Keratinocyte (primary cell): ENCODE measurements at regions not wholly inside any gene's neighbourhood (a gene's known extent, or its start where the extent isn't known, plus 50 kb on each side); places are given as distances from the start of the nearest gene placed in this dataset.

Experiments used
- DNase-seq: peaks from one replicate; pipeline ENCODE4 v3.0.0-alpha.2; 2011; ENCODE audit warnings: low read depth, missing footprints, low spot score
- FAIRE-seq: peaks from 2 replicates; lab custom pipeline; 2011; peaks lifted over from hg19 to GRCh38; lab: Jason Lieb, UNC
- H2AFZ ChIP-seq: 2 replicates; pipeline ENCODE4 v1.6.0; 2012; ENCODE audit warnings: low read length, control low read depth, inconsistent platforms; ENCODE audit not compliant: control insufficient read depth
- H3K27ac ChIP-seq: 2 replicates; pipeline ENCODE4 v1.5.1; 2011; ENCODE audit warnings: low read length; ENCODE audit not compliant: control insufficient read depth, insufficient read depth
- H3K27me3 ChIP-seq: 3 replicates; pipeline ENCODE4 v1.6.0; 2011; ENCODE audit warnings: low read length; ENCODE audit not compliant: control insufficient read depth, insufficient read depth; ENCODE audit errors: extremely low read depth
- H3K36me3 ChIP-seq, 2 experiments: 2 replicates in 1 of 2; 3 replicates in 1 of 2; pipeline ENCODE4 v1.5.1; 2011; ENCODE audit warnings: low read length in 2 of 2, mild to moderate bottlenecking in 1 of 2; ENCODE audit not compliant: control insufficient read depth in 2 of 2, insufficient read depth in 2 of 2; ENCODE audit errors: extremely low read depth in 1 of 2
- H3K4me1 ChIP-seq: 3 replicates; pipeline ENCODE4 v1.5.1; 2011; ENCODE audit warnings: low read length; ENCODE audit not compliant: control insufficient read depth, insufficient read depth; ENCODE audit errors: extremely low read depth
- H3K4me2 ChIP-seq: 3 replicates; pipeline ENCODE4 v1.6.0; 2011; ENCODE audit warnings: low read depth, low read length; ENCODE audit not compliant: control insufficient read depth, insufficient read depth; ENCODE audit errors: extremely low read depth
- H3K4me3 ChIP-seq, 3 experiments: fragments of 200-600 bp in 1 of 3; sonication (generic) in 1 of 3; 2 replicates in 2 of 3; 3 replicates in 1 of 3; pipeline ENCODE4 v1.5.1; 2011 to 2016; ENCODE audit warnings: low read length in 3 of 3, mild to moderate bottlenecking in 3 of 3, control low read depth in 2 of 3, inconsistent platforms in 1 of 3, low read depth in 1 of 3, mixed read lengths in 1 of 3, mixed run types in 1 of 3, moderate library complexity in 1 of 3; ENCODE audit not compliant: control insufficient read depth in 2 of 3, insufficient read depth in 2 of 3; ENCODE audit errors: extremely low read depth in 1 of 3
- H3K79me2 ChIP-seq: 2 replicates; pipeline ENCODE4 v1.6.0; 2012; ENCODE audit warnings: low read length; ENCODE audit not compliant: control insufficient read depth, insufficient read depth
- H3K9ac ChIP-seq: 3 replicates; pipeline ENCODE4 v1.6.0; 2011; ENCODE audit warnings: low read length; ENCODE audit not compliant: control insufficient read depth, insufficient read depth; ENCODE audit errors: extremely low read depth
- H3K9me1 ChIP-seq: 3 replicates; pipeline ENCODE4 v1.6.0; 2011; ENCODE audit warnings: low read length; ENCODE audit not compliant: control insufficient read depth, insufficient read depth; ENCODE audit errors: extremely low read depth
- H3K9me3 ChIP-seq: 2 replicates; pipeline ENCODE4 v1.5.1; 2012; ENCODE audit warnings: low read depth, low read length; ENCODE audit not compliant: control insufficient read depth
- H4K20me1 ChIP-seq: 3 replicates; pipeline ENCODE4 v1.6.0; 2011; ENCODE audit warnings: low read length; ENCODE audit not compliant: control insufficient read depth, insufficient read depth; ENCODE audit errors: extremely low read depth
- CTCF ChIP-seq, 3 experiments: IDR thresholded peaks in 1 of 3; conservative IDR thresholded peaks in 1 of 3; optimal IDR thresholded peaks in 1 of 3; 2 replicates in 2 of 3; 3 replicates in 1 of 3; pipeline versions ENCODE3 to v1.5.1; 2011; ENCODE audit warnings: low read length in 3 of 3, mild to moderate bottlenecking in 3 of 3, moderate library complexity in 2 of 3, control low read depth in 1 of 3, inconsistent platforms in 1 of 3; ENCODE audit not compliant: insufficient read depth in 2 of 3; ENCODE audit errors: extremely low read depth in 1 of 3
- EZH2 ChIP-seq: IDR thresholded peaks from one replicate; pipeline ENCODE4 v1.6.1; 2012; ENCODE audit warnings: inconsistent platforms, mild to moderate bottlenecking, low read length, moderate library complexity
- dilution Hi-C: fragments of 300-500 bp; cut with MboI; formaldehyde crosslinking; loops from one replicate; pipeline ENCODE4 v1.7.0; 2020; ENCODE audit warnings: low sequenced_read_pairs; ENCODE audit not compliant: extremely low pct_ligation_motif_present

GRCh38 chr4:107279733-107280132, 243.6 kb upstream of the DKK2 start:
- H3K4me1 ChIP-seq = peaks cover 25% of the 10 kb centered on the region
- dilution Hi-C loops = no loop called here
- DNase-seq (no peak), FAIRE-seq (peak; percentile 79)
- H3K4me2 ChIP-seq = peak overlapping the region; percentile 18
- H3K27ac ChIP-seq = no peak overlapping the region
- TF ChIP-seq CTCF (optimal IDR thresholded peaks at IDR 0.05 in 1 of 3, IDR thresholded peaks at IDR 0.05 in 1 of 3, conservative IDR thresholded peaks at IDR 0.05 in 1 of 3; ENCODE audit: extremely low read depth in 1 of 3, insufficient read depth in 2 of 3, low read length in 3 of 3) (no peak), EZH2 (no peak)
- H3K27me3 ChIP-seq = no peaks in the 10 kb centered on the region
- no peaks in the 10 kb centered on the region for H3K79me2 ChIP-seq
- H3K4me3 ChIP-seq = no peak overlapping the region
- no peaks in the 10 kb centered on the region for H3K9me1 ChIP-seq
- no peak overlapping the region for H2AFZ ChIP-seq
- H3K36me3 ChIP-seq = no peaks in the 10 kb centered on the region
- H4K20me1 ChIP-seq = no peaks in the 10 kb centered on the region
- H3K9ac ChIP-seq = no peak overlapping the region
- H3K9me3 ChIP-seq = no peaks in the 10 kb centered on the region

DNA sequence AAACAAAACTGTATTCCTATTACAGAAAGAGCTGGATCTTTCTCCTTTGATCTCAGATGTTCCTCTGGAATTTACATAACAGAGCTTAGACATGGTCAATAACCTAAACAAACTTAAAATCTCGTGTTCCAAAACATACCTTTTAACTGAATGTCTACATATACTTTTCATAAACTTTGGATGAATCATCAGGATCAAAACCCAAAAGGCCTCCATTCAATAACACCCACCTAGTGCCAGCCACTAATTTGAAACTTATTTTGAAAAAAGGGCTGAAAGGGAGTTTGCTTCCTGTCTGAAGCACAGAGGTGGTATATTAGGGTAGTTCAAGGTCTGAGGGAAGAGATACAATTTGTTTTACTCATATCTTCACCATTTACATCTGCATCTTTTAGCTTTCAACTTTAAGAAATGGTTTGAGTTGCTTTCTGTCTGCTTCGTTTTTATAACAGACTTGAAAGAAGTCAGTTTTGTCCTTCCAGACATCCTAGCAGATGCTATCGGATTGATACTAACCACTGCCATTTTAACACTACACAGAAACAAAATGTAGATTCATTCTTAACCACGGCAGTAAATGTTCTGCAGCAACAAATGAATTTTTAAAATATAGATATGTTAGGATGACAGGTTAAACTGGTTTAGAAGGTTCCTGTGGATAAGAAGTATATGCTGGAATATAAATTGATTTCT, 242.8 kb upstream of the DKK2 start:
- no peaks in the 10 kb centered on the region for H3K79me2 ChIP-seq
- H3K27ac ChIP-seq = no peak overlapping the region
- no peaks in the 10 kb centered on the region for H3K27me3 ChIP-seq
- no peaks in the 10 kb centered on the region for H4K20me1 ChIP-seq
- dilution Hi-C loops = no loop called here
- peaks cover 17% of the 10 kb centered on the region for H3K4me1 ChIP-seq
- TF ChIP-seq CTCF (optimal IDR thresholded peaks at IDR 0.05 in 1 of 3, IDR thresholded peaks at IDR 0.05 in 1 of 3, conservative IDR thresholded peaks at IDR 0.05 in 1 of 3; ENCODE audit: extremely low read depth in 1 of 3, insufficient read depth in 2 of 3, low read length in 3 of 3) = no peak
- no peak for TF ChIP-seq EZH2
- no peaks in the 10 kb centered on the region for H3K36me3 ChIP-seq
- DNase-seq (no peak), FAIRE-seq (peak; percentile 26)
- H3K9me3 ChIP-seq = no peaks in the 10 kb centered on the region
- no peak overlapping the region for H2AFZ ChIP-seq
- H3K9me1 ChIP-seq = no peaks in the 10 kb centered on the region
- H3K4me3 ChIP-seq = no peak overlapping the region
- peak overlapping the region; percentile 13 for H3K4me2 ChIP-seq
- no peak overlapping the region for H3K9ac ChIP-seq
